IMR-90 (cell line): ENCODE measurements at regions not wholly inside any gene's neighbourhood (a gene's known extent, or its start where the extent isn't known, plus 50 kb on each side); places are given as distances from the start of the nearest gene placed in this dataset.

Experiments used
- ATAC-seq: fragments of 200-7000 bp; cut with Tn5 transposase; 2 replicates; pipeline ENCODE4 v1.9.1; 2020; ENCODE audit warnings: low read depth, mild to moderate bottlenecking, moderate library complexity
- BruUV-seq: library from RNA; stranded (reverse); fragments of 400-500 nt; replicated peaks from 2 replicates; lab custom pipeline; 2021; lab: Mats Ljungman, UMichigan
- CTCF ChIA-PET: fragments of 300-600 bp; formaldehyde crosslinking; extraction: SDS; loops from one replicate; lab custom pipeline; 2021; ENCODE audit warnings: antibody characterized with exemption; lab: Yijun Ruan, JAX
- POLR2A ChIA-PET: fragments of 300-600 bp; sonication (Branson Sonifier 250); formaldehyde crosslinking; loops from one replicate; lab custom pipeline; 2022; ENCODE audit warnings: antibody characterized with exemption; ENCODE audit not compliant: unreplicated experiment; lab: Charles Lee
- DNase-seq: peaks from one replicate; pipeline ENCODE4 v3.0.0; 2013
- H2AFZ ChIP-seq: replicated peaks from 2 replicates; pipeline ENCODE3; 2013; ENCODE audit warnings: low read length, mild to moderate bottlenecking; ENCODE audit not compliant: poor library complexity
- H2AK5ac ChIP-seq: 2 replicates; pipeline ENCODE4 v1.6.1; 2013; ENCODE audit warnings: low read depth, low read length, inconsistent platforms
- H2AK9ac ChIP-seq: replicated peaks from 2 replicates; pipeline ENCODE3; 2013; ENCODE audit warnings: mild to moderate bottlenecking, low read depth, low read length, moderate library complexity; ENCODE audit not compliant: poor library complexity
- H2BK120ac ChIP-seq: 2 replicates; pipeline ENCODE4 v1.6.1; 2013; ENCODE audit warnings: low read depth, low read length, inconsistent platforms
- H2BK15ac ChIP-seq: 3 replicates; pipeline ENCODE4 v1.6.1; 2013; ENCODE audit warnings: low read depth, low read length, inconsistent platforms
- H2BK20ac ChIP-seq: 2 replicates; pipeline ENCODE4 v1.6.1; 2013; ENCODE audit warnings: low read depth, mild to moderate bottlenecking, inconsistent platforms, low read length, moderate library complexity
- H2BK5ac ChIP-seq: 2 replicates; pipeline ENCODE4 v1.6.1; 2013; ENCODE audit warnings: mild to moderate bottlenecking, low read depth, low read length, inconsistent platforms; ENCODE audit not compliant: poor library complexity, severe bottlenecking
- H3K14ac ChIP-seq: replicated peaks from 2 replicates; pipeline ENCODE4 v1.6.1; 2013; ENCODE audit warnings: low read depth, low read length, inconsistent platforms
- H3K18ac ChIP-seq: 2 replicates; pipeline ENCODE4 v1.6.1; 2013; ENCODE audit warnings: low read depth, low read length, control low read depth
- H3K23ac ChIP-seq: 2 replicates; pipeline ENCODE4 v1.6.1; 2013; ENCODE audit warnings: low read depth, low read length, inconsistent platforms
- H3K27ac ChIP-seq: 2 replicates; pipeline ENCODE4 v1.5.1; 2013; ENCODE audit warnings: mild to moderate bottlenecking, control low read depth, low read length; ENCODE audit not compliant: insufficient read depth
- H3K27me3 ChIP-seq: 2 replicates; pipeline ENCODE4 v1.6.1; 2013; ENCODE audit warnings: low read length; ENCODE audit not compliant: control insufficient read depth, insufficient read depth
- H3K36me3 ChIP-seq: 2 replicates; pipeline ENCODE4 v1.6.1; 2013; ENCODE audit warnings: low read length, mixed read lengths; ENCODE audit not compliant: control insufficient read depth, insufficient read depth
- H3K4ac ChIP-seq: 2 replicates; pipeline ENCODE4 v1.6.1; 2013; ENCODE audit warnings: low read depth, low read length, inconsistent platforms
- H3K4me1 ChIP-seq: 2 replicates; pipeline ENCODE4 v1.6.1; 2013; ENCODE audit warnings: low read length, mixed read lengths; ENCODE audit not compliant: control insufficient read depth, insufficient read depth
- H3K4me2 ChIP-seq: 2 replicates; pipeline ENCODE4 v1.6.1; 2013; ENCODE audit warnings: low read depth, mild to moderate bottlenecking, control low read depth, low read length, moderate library complexity
- H3K4me3 ChIP-seq: 2 replicates; pipeline ENCODE4 v1.5.1; 2013; ENCODE audit warnings: low read depth, mild to moderate bottlenecking, control low read depth, low read length, moderate library complexity; ENCODE audit not compliant: insufficient read depth
- H3K56ac ChIP-seq: 2 replicates; pipeline ENCODE4 v1.6.1; 2013; ENCODE audit warnings: low read length, inconsistent platforms; ENCODE audit not compliant: insufficient read depth; ENCODE audit errors: extremely low read depth
- H3K79me1 ChIP-seq, 2 experiments: 2 replicates each; pipeline ENCODE4 v1.6.1; 2013; ENCODE audit warnings: low read length in 2 of 2, inconsistent platforms in 1 of 2, low read depth in 1 of 2
- H3K9ac ChIP-seq: 2 replicates; pipeline ENCODE4 v1.6.1; 2013; ENCODE audit warnings: low read depth, low read length, control low read depth
- H3K9me1 ChIP-seq: 2 replicates; pipeline ENCODE4 v1.6.1; 2013; ENCODE audit warnings: low read length, inconsistent platforms; ENCODE audit not compliant: insufficient read depth
- H3K9me3 ChIP-seq: 2 replicates; pipeline ENCODE4 v1.6.1; 2013; ENCODE audit warnings: low read length; ENCODE audit not compliant: control insufficient read depth, insufficient read depth
- H4K20me1 ChIP-seq: 2 replicates; pipeline ENCODE4 v1.6.1; 2013; ENCODE audit warnings: low read length, inconsistent platforms; ENCODE audit not compliant: insufficient read depth
- H4K5ac ChIP-seq: 2 replicates; pipeline ENCODE4 v1.6.1; 2013; ENCODE audit warnings: mild to moderate bottlenecking, low read depth, low read length, control low read depth
- H4K8ac ChIP-seq, 2 experiments: 2 replicates each; pipeline ENCODE4 v1.6.1; 2013; ENCODE audit warnings: low read depth in 2 of 2, low read length in 2 of 2, control low read depth in 1 of 2, inconsistent platforms in 1 of 2
- H4K91ac ChIP-seq: 2 replicates; pipeline ENCODE4 v1.6.1; 2013; ENCODE audit warnings: low read depth, low read length, inconsistent platforms; ENCODE audit not compliant: insufficient read depth
- CEBPB ChIP-seq: IDR thresholded peaks from 2 replicates; pipeline ENCODE4 v1.6.1; 2012; ENCODE audit warnings: low read depth, low read length, improper control_type of control experiment
- CHD1 ChIP-seq: IDR thresholded peaks from 2 replicates; pipeline ENCODE4 v1.6.1; 2012; ENCODE audit warnings: low read depth, low read length, improper control_type of control experiment
- MAFK ChIP-seq: IDR thresholded peaks from 2 replicates; pipeline ENCODE4 v1.6.1; 2012; ENCODE audit warnings: low read depth, low read length, improper control_type of control experiment
- MAZ ChIP-seq: IDR thresholded peaks from 2 replicates; pipeline ENCODE4 v1.6.1; 2012; ENCODE audit warnings: low read depth, mild to moderate bottlenecking, low read length, improper control_type of control experiment, moderate library complexity, borderline replicate concordance
- NFE2L2 ChIP-seq: fragments of 150-350 bp; IDR thresholded peaks from 2 replicates; pipeline ENCODE4 v1.6.1; 2016; ENCODE audit warnings: low read depth, mild to moderate bottlenecking, low read length
- POLR2A ChIP-seq: IDR thresholded peaks from 2 replicates; pipeline ENCODE4 v1.6.1; 2012; ENCODE audit warnings: mild to moderate bottlenecking, low read depth, low read length
- RAD21 ChIP-seq: IDR thresholded peaks from 2 replicates; pipeline ENCODE4 v1.6.1; 2012; ENCODE audit warnings: low read length, improper control_type of control experiment
- SMC3 ChIP-seq: fragments of 150-350 bp; IDR thresholded peaks from 2 replicates; pipeline ENCODE4 v1.6.1; 2016; ENCODE audit warnings: low read depth, mild to moderate bottlenecking, antibody characterized with exemption, low read length, moderate library complexity
- USF2 ChIP-seq: fragments of 150-350 bp; IDR thresholded peaks from 2 replicates; pipeline ENCODE4 v1.6.1; 2017; ENCODE audit warnings: mild to moderate bottlenecking, antibody characterized with exemption, low read length, low read depth
- WGBS, 2 experiments: methylation state at CpG; one replicate each; pipeline versions ENCODE4 v1.1.5 to v1.1.7; 2013; ENCODE audit warnings: missing lambda C conversion rate in 2 of 2; ENCODE audit not compliant: insufficient read length in 1 of 2; ENCODE audit errors: extremely low coverage in 2 of 2; 5-methylcytosine and 5-hydroxymethylcytosine counted together
- dilution Hi-C: fragments of 300-500 bp; cut with HindIII; formaldehyde crosslinking; loops from one replicate; pipeline ENCODE4 v1.14.3; 2018; ENCODE audit warnings: low sequenced_read_pairs; ENCODE audit not compliant: unreplicated experiment
- in situ Hi-C: fragments of 300-500 bp; cut with MboI; formaldehyde crosslinking; loops from 3 replicates; pipeline ENCODE4 v1.14.3; 2019; ENCODE audit warnings: low sequenced_read_pairs, inconsistent platforms, mixed read lengths
- intact Hi-C: fragments of 100-400 bp; cut with micrococcal nuclease; formaldehyde crosslinking; loops from 2 replicates; pipeline ENCODE4 v1.10.0; 2022
- TF ChIP-seq, protein P1 (sequence below): conservative IDR thresholded peaks from 2 replicates; pipeline ENCODE4 v1.5.1; 2012; ENCODE audit warnings: mild to moderate bottlenecking, low read depth, low read length, improper control_type of control experiment

DNA sequence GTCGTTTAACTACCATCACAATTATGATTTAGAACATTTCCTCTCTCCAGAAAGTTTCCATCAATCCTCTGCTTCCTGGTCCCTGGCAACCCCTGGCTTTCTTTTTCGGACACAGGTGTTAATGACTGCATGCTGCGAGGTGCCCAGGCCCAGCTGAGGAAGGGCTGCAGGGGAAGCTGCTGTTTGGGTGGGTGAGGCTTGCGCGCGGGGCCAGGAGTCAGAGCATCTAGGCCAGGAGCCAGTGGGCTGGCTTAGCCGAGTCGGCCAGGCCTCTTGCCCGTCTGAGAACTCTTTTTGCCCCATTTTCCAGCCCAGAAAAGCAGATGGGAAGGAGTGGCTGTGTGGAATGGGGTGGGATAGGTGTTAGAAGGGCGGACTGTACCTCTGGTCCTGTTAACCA lies 51.5 kb downstream of the NAV1 start:
- H2BK20ac ChIP-seq, result no peak overlapping the region
- no peak for TF ChIP-seq USF2
- TF ChIP-seq CEBPB, result no peak
- no peak for TF ChIP-seq CHD1
- TF ChIP-seq NFE2L2, result no peak
- no peak for TF ChIP-seq MAZ
- no peak for TF ChIP-seq SMC3
- TF ChIP-seq RAD21, result no peak
- no peak for TF ChIP-seq POLR2A
- TF ChIP-seq MAFK, result no peak
- TF ChIP-seq, protein P1, sequence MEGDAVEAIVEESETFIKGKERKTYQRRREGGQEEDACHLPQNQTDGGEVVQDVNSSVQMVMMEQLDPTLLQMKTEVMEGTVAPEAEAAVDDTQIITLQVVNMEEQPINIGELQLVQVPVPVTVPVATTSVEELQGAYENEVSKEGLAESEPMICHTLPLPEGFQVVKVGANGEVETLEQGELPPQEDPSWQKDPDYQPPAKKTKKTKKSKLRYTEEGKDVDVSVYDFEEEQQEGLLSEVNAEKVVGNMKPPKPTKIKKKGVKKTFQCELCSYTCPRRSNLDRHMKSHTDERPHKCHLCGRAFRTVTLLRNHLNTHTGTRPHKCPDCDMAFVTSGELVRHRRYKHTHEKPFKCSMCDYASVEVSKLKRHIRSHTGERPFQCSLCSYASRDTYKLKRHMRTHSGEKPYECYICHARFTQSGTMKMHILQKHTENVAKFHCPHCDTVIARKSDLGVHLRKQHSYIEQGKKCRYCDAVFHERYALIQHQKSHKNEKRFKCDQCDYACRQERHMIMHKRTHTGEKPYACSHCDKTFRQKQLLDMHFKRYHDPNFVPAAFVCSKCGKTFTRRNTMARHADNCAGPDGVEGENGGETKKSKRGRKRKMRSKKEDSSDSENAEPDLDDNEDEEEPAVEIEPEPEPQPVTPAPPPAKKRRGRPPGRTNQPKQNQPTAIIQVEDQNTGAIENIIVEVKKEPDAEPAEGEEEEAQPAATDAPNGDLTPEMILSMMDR, result no peak
- no peak overlapping the region for H3K56ac ChIP-seq
- no peak overlapping the region for H3K27ac ChIP-seq
- H4K91ac ChIP-seq, result no peak overlapping the region
- H2BK5ac ChIP-seq, result no peak overlapping the region
- 100% methylated on average over 1 of the region's 10 CpGs; no CpG with 5 or more reads in 1 of the 2 experiments for WGBS, 2 experiments
- no peak overlapping the region for H2BK120ac ChIP-seq
- peaks cover 23% of the 10 kb centered on the region for H3K4me1 ChIP-seq
- H4K5ac ChIP-seq, result no peak overlapping the region
- H3K9me1 ChIP-seq, result peaks cover 40% of the 10 kb centered on the region
- H3K9ac ChIP-seq, result no peak overlapping the region
- peak overlapping the region; percentile 31; the same call in 1 of the 2 replicates for H2AK5ac ChIP-seq
- H3K79me1 ChIP-seq, result peaks cover 28 to 72% of the 10 kb centered on the region in 2 experiments
- no peak overlapping the region for H3K4me2 ChIP-seq
- peaks cover 6% of the 10 kb centered on the region; the same call in 1 of the 2 replicates for H3K36me3 ChIP-seq
- H4K8ac ChIP-seq, result no peak overlapping the region
- peaks cover 25% of the 10 kb centered on the region for H4K20me1 ChIP-seq
- no peak overlapping the region for H3K18ac ChIP-seq
- in situ Hi-C loops, result no loop called here
- DNase-seq, result no peak
- intact Hi-C loops, result no loop called here
- BruUV-seq, result no TSS peak
- H3K9me3 ChIP-seq, result no peaks in the 10 kb centered on the region
- H3K23ac ChIP-seq, result no peak overlapping the region
- no peaks in the 10 kb centered on the region for H3K27me3 ChIP-seq
- dilution Hi-C loops, result no loop called here
- no peak overlapping the region for H3K4ac ChIP-seq
- ChIA-PET CTCF (no interaction called here), POLR2A (no interaction called here)
- H2AK9ac ChIP-seq, result no peak overlapping the region
- ATAC-seq, result no peak
- H2BK15ac ChIP-seq, result no peak overlapping the region
- H3K14ac ChIP-seq, result no peak overlapping the region
- H3K4me3 ChIP-seq, result no peak overlapping the region
- no peak overlapping the region for H2AFZ ChIP-seq
